ENCODE measurements at regions not wholly inside any gene's neighbourhood (a gene's known extent, or its start where the extent isn't known, plus 50 kb on each side); places are given as distances from the start of the nearest gene placed in this dataset.

- Histone ChIP-seq H3K27me3 (ENCODE audit: insufficient read depth, low read depth) (no peaks in the 10 kb centered on the region), H3K36me3 (ENCODE audit: insufficient read depth) (no peaks in the 10 kb centered on the region), H3K79me2 (ENCODE audit: insufficient read depth, low read depth) (no peaks in the 10 kb centered on the region), H3K9ac (no peak overlapping the region), H3K27ac (no peak overlapping the region), H4K20me1 (ENCODE audit: insufficient read depth) (no peaks in the 10 kb centered on the region), H3K4me1 (ENCODE audit: low read depth, poor library complexity, severe bottlenecking) (no peaks in the 10 kb centered on the region), H3K4me2 (no peak overlapping the region), H2AFZ (ENCODE audit: low read depth) (no peak overlapping the region), H3K4me3 (IDR thresholded peaks at IDR 0.05; ENCODE audit: insufficient read depth, low read depth, low read length) (no peak overlapping the region)
- TF ChIP-seq CTCF (conservative IDR thresholded peaks at IDR 0.05; ENCODE audit: low read depth, low read length), result no peak
Measured at GRCh38 chr7:91630581-91631380, 249.7 kb downstream of the MTERF1 start.

- H4K20me1 ChIP-seq (ENCODE audit: insufficient read depth), result no peaks in the 10 kb centered on the region
- no peaks in the 10 kb centered on the region for H3K36me3 ChIP-seq (ENCODE audit: insufficient read depth)
- TF ChIP-seq CTCF (conservative IDR thresholded peaks at IDR 0.05; ENCODE audit: low read depth, low read length), result no peak
- H3K27me3 ChIP-seq (ENCODE audit: insufficient read depth, low read depth), result no peaks in the 10 kb centered on the region
- no peak overlapping the region for H3K27ac ChIP-seq
- H2AFZ ChIP-seq (ENCODE audit: low read depth), result no peak overlapping the region
- no peaks in the 10 kb centered on the region for H3K79me2 ChIP-seq (ENCODE audit: insufficient read depth, low read depth)
- H3K4me1 ChIP-seq (ENCODE audit: low read depth, poor library complexity, severe bottlenecking), result no peaks in the 10 kb centered on the region
- no peak overlapping the region for H3K4me2 ChIP-seq
- no peak overlapping the region for H3K9ac ChIP-seq
- H3K4me3 ChIP-seq (IDR thresholded peaks at IDR 0.05; ENCODE audit: insufficient read depth, low read depth, low read length), result no peak overlapping the region
Measured at GRCh38 chr7:91632234-91632940, 248.1 kb downstream of the MTERF1 start.

GRCh38 chr7:91633013-91633441 lies 247.5 kb downstream of the MTERF1 start:
- Histone ChIP-seq H3K27ac (no peak overlapping the region), H3K9ac (no peak overlapping the region), H2AFZ (ENCODE audit: low read depth) (no peak overlapping the region), H3K4me2 (no peak overlapping the region), H3K36me3 (ENCODE audit: insufficient read depth) (no peaks in the 10 kb centered on the region), H3K4me1 (ENCODE audit: low read depth, poor library complexity, severe bottlenecking) (no peaks in the 10 kb centered on the region), H4K20me1 (ENCODE audit: insufficient read depth) (no peaks in the 10 kb centered on the region), H3K4me3 (IDR thresholded peaks at IDR 0.05; ENCODE audit: insufficient read depth, low read depth, low read length) (no peak overlapping the region), H3K27me3 (ENCODE audit: insufficient read depth, low read depth) (no peaks in the 10 kb centered on the region), H3K79me2 (ENCODE audit: insufficient read depth, low read depth) (no peaks in the 10 kb centered on the region)
- TF ChIP-seq CTCF (conservative IDR thresholded peaks at IDR 0.05; ENCODE audit: low read depth, low read length), result no peak

GRCh38 chr7:91634485-91635177 lies 245.9 kb downstream of the MTERF1 start:
- H4K20me1 ChIP-seq (ENCODE audit: insufficient read depth), result no peaks in the 10 kb centered on the region
- no peak overlapping the region for H3K4me3 ChIP-seq (IDR thresholded peaks at IDR 0.05; ENCODE audit: insufficient read depth, low read depth, low read length)
- no peaks in the 10 kb centered on the region for H3K79me2 ChIP-seq (ENCODE audit: insufficient read depth, low read depth)
- no peak overlapping the region for H2AFZ ChIP-seq (ENCODE audit: low read depth)
- H3K27ac ChIP-seq, result no peak overlapping the region
- H3K9ac ChIP-seq, result no peak overlapping the region
- no peak for TF ChIP-seq CTCF (conservative IDR thresholded peaks at IDR 0.05; ENCODE audit: low read depth, low read length)
- H3K36me3 ChIP-seq (ENCODE audit: insufficient read depth), result no peaks in the 10 kb centered on the region
- H3K27me3 ChIP-seq (ENCODE audit: insufficient read depth, low read depth), result no peaks in the 10 kb centered on the region
- no peaks in the 10 kb centered on the region for H3K4me1 ChIP-seq (ENCODE audit: low read depth, poor library complexity, severe bottlenecking)
- H3K4me2 ChIP-seq, result no peak overlapping the region

Data from KMS-11 (cell line).